GM13976 (cell line): ENCODE measurements at regions not wholly inside any gene's neighbourhood (a gene's known extent, or its start where the extent isn't known, plus 50 kb on each side); places are given as distances from the start of the nearest gene placed in this dataset.
"Not testable (repeated sequence)": the region's sequence is repeated elsewhere in the genome, so short reads cannot be mapped to it uniquely, and the experiment has no call there.

Experiments used
- DNase-seq: peaks from one replicate; pipeline ENCODE4 v3.0.0; 2012; ENCODE audit warnings: low spot score
- in situ Hi-C: fragments of 300-500 bp; cut with MboI; formaldehyde crosslinking; loops from one replicate; pipeline ENCODE4 v1.12.0; 2022; ENCODE audit warnings: low sequenced_read_pairs, mixed read lengths, inconsistent platforms; ENCODE audit not compliant: unreplicated experiment
- TF ChIP-seq, protein P1 (sequence below): IDR thresholded peaks from 2 replicates; pipeline ENCODE4 v1.5.1; 2012; ENCODE audit warnings: borderline replicate concordance, mild to moderate bottlenecking; ENCODE audit not compliant: insufficient read depth; ENCODE audit errors: extremely low read depth, missing control alignments, control extremely low read depth

DNA sequence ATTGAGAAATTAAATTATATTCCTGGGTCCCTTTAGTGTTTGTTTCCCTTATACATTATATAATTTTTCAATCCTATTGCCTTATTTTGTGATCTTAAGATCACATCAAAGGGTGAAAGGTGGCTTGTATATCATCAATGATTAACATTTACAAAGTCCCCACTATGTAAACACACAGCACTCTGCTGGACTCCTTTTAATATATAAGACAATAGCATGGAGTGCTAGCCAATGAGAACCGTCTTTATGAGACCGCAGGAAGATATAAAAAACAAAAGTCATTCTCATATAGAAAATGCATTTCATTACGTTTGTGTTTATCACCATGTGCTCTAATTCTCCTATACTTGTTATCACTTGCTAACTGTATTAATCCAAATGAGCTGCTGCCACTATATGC lies 108.5 kb downstream of the HOXA1 start:
- TF ChIP-seq, protein P1, sequence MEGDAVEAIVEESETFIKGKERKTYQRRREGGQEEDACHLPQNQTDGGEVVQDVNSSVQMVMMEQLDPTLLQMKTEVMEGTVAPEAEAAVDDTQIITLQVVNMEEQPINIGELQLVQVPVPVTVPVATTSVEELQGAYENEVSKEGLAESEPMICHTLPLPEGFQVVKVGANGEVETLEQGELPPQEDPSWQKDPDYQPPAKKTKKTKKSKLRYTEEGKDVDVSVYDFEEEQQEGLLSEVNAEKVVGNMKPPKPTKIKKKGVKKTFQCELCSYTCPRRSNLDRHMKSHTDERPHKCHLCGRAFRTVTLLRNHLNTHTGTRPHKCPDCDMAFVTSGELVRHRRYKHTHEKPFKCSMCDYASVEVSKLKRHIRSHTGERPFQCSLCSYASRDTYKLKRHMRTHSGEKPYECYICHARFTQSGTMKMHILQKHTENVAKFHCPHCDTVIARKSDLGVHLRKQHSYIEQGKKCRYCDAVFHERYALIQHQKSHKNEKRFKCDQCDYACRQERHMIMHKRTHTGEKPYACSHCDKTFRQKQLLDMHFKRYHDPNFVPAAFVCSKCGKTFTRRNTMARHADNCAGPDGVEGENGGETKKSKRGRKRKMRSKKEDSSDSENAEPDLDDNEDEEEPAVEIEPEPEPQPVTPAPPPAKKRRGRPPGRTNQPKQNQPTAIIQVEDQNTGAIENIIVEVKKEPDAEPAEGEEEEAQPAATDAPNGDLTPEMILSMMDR: no peak
- in situ Hi-C loops: no loop called here
- no peak for DNase-seq

DNA sequence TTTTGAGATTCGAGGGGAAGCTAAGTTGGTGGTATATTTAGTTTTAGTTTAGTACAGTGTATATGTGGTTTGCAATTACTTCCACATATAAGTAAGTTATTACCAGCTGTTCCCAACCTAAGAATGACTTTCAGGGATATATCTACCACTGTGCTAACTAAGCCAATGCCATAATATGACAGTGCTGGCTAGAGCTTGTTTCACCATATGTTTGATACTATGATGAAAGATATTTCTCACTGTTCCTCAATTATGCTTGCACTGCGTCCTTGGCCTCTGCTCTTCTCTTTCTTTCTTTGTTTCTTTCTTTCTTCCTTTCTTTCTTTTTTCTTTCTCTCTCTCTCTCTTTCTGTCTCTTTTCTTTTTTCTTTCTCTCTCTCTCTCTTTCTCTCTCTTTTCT lies 113.8 kb upstream of the SKAP2 start:
- DNase-seq: no peak
- TF ChIP-seq, protein P1: no peak
- in situ Hi-C loops: no loop called here

DNA sequence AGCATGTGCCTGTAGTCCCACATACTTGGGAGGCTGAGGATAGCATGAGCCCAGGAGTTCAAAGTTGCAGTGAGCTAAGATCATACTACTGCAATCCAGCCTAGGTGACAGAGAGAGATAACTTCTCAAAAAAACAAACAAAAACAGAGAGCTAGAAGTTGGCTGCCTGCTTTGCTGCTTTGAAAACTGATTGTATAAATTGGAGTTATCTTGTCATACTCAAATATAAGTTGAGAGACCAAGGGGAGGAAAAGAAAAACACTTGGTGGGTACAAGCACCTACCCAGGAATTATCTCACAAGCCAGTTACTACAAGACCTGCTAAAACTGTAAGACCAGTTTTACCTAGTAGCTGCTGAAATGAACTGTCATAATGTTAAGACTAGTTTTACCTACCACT lies 112.5 kb upstream of the SKAP2 start:
- in situ Hi-C loops: no loop called here
- DNase-seq: no peak
- TF ChIP-seq, protein P1: no peak

DNA sequence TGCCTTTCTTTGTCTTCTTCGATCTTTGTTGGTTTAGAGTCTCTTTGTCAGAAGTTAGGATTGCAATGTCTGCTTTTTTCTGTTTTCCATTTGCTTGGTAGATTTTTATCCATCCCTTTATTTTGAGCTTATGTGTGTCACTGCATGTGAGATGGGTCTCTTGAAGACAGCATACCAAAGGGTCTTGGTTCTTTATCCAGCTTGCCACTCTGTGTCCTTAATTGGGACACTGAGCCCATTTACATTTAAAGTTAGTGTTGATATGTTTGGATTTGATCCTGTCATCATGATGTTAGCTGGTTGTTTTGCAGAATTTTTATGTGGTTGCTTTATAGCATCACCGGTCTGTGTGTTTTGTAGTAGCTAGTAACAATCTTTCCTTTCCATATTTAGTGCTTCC lies 107.5 kb upstream of the SKAP2 start:
- not testable (repeated sequence) for DNase-seq

DNA sequence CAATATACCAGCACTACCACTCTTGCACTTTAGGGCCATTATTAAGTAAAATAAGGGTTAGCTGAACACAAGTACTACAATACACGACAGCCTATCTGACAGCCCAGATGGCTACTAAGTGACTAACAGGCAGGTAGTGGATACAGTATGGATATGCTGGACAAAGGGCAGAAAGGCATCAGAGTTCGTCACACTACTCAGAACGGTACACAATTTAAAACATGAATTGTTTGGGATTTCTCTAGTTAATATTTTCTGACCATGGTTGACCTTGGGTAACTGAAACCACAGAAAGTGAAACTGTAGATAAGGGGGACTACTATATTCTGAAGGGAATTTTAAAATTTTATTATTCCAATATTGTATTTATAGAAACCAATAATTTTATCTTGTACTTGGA lies 101.3 kb upstream of the SKAP2 start:
- in situ Hi-C loops: no loop called here
- DNase-seq: no peak
- TF ChIP-seq, protein P1: no peak

More for the DNA sequence above, 107.5 kb upstream of the SKAP2 start:
- in situ Hi-C loops: not testable (repeated sequence)

DNA sequence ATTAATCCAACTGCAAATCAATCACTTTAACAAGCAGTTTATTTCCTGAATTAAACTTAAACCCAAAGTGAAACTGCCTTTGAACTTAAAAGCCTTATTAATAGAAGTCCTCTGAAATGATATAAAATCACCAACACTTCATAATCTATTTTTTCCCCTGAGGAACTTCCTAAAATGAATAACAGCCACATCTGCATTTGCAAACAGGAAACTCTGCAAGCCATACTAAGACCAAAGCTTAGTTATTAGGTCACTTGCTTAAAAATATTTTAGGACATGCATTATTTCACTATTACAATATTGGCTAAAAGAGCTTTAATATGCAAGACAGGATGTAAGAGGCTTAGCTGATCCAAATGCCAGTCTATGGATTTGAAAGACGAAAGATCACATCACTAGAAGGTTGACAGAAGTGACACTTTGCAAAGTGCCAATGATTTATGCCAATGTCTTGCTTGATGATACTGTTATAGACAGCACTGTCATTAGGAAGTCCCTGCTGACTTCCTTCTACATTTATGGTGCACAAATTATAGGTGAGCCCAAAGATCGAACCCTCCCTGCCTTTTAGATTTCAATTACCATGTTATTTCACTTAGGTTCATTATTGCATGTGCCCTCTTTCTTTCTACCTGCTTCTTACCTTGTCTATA lies 99.9 kb upstream of the SKAP2 start:
- TF ChIP-seq, protein P1: no peak
- DNase-seq: no peak
- in situ Hi-C loops: no loop called here

DNA sequence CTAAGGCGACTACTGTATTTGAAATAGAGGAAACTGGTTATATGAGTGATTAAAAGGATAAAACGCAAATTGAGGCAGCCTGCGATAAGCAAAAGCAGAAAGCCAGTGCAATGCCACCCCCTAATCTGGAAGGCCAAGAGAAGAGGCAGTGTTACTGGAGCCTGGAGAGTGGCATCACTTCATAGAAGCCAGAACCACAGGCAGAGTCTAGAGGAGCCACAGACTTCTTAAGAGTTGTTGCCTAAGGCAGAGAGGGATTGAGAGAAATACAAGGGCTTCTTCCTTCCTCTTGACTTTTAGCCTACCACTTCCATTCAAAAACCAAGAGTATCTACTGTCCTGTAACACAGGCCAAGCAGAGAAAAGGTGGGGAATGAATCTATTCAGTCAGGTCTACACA lies 94.9 kb upstream of the SKAP2 start:
- TF ChIP-seq, protein P1: no peak
- in situ Hi-C loops: no loop called here
- no peak for DNase-seq
